PC-9 (cell line): ENCODE measurements at regions not wholly inside any gene's neighbourhood (a gene's known extent, or its start where the extent isn't known, plus 50 kb on each side); places are given as distances from the start of the nearest gene placed in this dataset.

Source experiments
- BruUV-seq: library from RNA; stranded (reverse); fragments of 400-500 nt; replicated peaks from 2 replicates; lab custom pipeline; 2021; lab: Mats Ljungman, UMichigan
- CTCF ChIA-PET: fragments of 300-600 bp; sonication (Branson Sonifier 250); formaldehyde crosslinking; loops from one replicate; lab custom pipeline; 2022; ENCODE audit warnings: antibody characterized with exemption; lab: Charles Lee
- POLR2A ChIA-PET: fragments of 300-600 bp; sonication (Branson Sonifier 250); formaldehyde crosslinking; loops from one replicate; lab custom pipeline; 2022; ENCODE audit warnings: antibody characterized with exemption; ENCODE audit not compliant: unreplicated experiment; lab: Charles Lee
- DNase-seq, 2 experiments: peaks; one replicate each; pipeline versions ENCODE4 v3.0.0 to v3.0.0-alpha.2; 2015 to 2022; ENCODE audit warnings: mixed read lengths in 1 of 2
- H2AFZ ChIP-seq: fragments of 200-600 bp; sonication (generic); 2 replicates; pipeline ENCODE4 v1.8.1; 2017; ENCODE audit warnings: antibody characterized with exemption
- H3F3A ChIP-seq: fragments of 200-600 bp; sonication (generic); 2 replicates; pipeline ENCODE4 v1.8.1; 2017; ENCODE audit warnings: antibody characterized with exemption, mild to moderate bottlenecking, low read depth; ENCODE audit not compliant: insufficient read depth
- H3K27ac ChIP-seq: fragments of 200-600 bp; sonication (generic); 2 replicates; pipeline ENCODE4 v1.6.1; 2016; ENCODE audit warnings: mixed run types
- H3K27me3 ChIP-seq: fragments of 200-600 bp; sonication (generic); 2 replicates; pipeline ENCODE4 v1.6.1; 2016; ENCODE audit warnings: low read depth, mixed run types; ENCODE audit not compliant: insufficient read depth
- H3K36me3 ChIP-seq: fragments of 200-600 bp; sonication (generic); 2 replicates; pipeline ENCODE4 v1.6.1; 2016; ENCODE audit warnings: low read depth, mixed run types
- H3K4me1 ChIP-seq: fragments of 200-600 bp; sonication (generic); replicated peaks from 2 replicates; pipeline ENCODE4 v1.6.1; 2016; ENCODE audit warnings: mixed run types; ENCODE audit not compliant: insufficient read depth
- H3K4me2 ChIP-seq: fragments of 200-600 bp; sonication (generic); 2 replicates; pipeline ENCODE4 v1.6.1; 2017; ENCODE audit warnings: mixed run types
- H3K4me3 ChIP-seq: fragments of 200-600 bp; sonication (generic); 2 replicates; pipeline ENCODE4 v1.6.1; 2016; ENCODE audit warnings: mixed run types
- H3K79me2 ChIP-seq: fragments of 200-600 bp; sonication (generic); 2 replicates; pipeline ENCODE4 v1.6.1; 2017; ENCODE audit warnings: low read depth, mixed run types
- H3K9me2 ChIP-seq: fragments of 200-600 bp; sonication (generic); 2 replicates; pipeline ENCODE4 v1.8.1; 2017; ENCODE audit warnings: mild to moderate bottlenecking; ENCODE audit not compliant: insufficient read depth
- H3K9me3 ChIP-seq: fragments of 200-600 bp; sonication (generic); 2 replicates; pipeline ENCODE4 v1.8.1; 2016; ENCODE audit warnings: low read depth; ENCODE audit not compliant: insufficient read depth
- H4K20me1 ChIP-seq: fragments of 200-600 bp; sonication (generic); 2 replicates; pipeline ENCODE4 v1.8.1; 2017; ENCODE audit not compliant: insufficient read depth
- EZH2 ChIP-seq: fragments of 200-600 bp; sonication (generic); IDR thresholded peaks from 2 replicates; pipeline ENCODE4 v1.8.0; 2017; ENCODE audit warnings: antibody characterized with exemption, low read depth
- intact Hi-C: fragments of 100-400 bp; cut with micrococcal nuclease; formaldehyde crosslinking; loops from one replicate; pipeline ENCODE4 v1.10.0; 2022; ENCODE audit not compliant: unreplicated experiment
- TF ChIP-seq, protein P1 (sequence below): fragments of 200-600 bp; sonication (generic); conservative IDR thresholded peaks from 2 replicates; pipeline ENCODE4 v1.6.1; 2017; ENCODE audit warnings: mixed run types, antibody characterized with exemption, mild to moderate bottlenecking, moderate library complexity

DNA sequence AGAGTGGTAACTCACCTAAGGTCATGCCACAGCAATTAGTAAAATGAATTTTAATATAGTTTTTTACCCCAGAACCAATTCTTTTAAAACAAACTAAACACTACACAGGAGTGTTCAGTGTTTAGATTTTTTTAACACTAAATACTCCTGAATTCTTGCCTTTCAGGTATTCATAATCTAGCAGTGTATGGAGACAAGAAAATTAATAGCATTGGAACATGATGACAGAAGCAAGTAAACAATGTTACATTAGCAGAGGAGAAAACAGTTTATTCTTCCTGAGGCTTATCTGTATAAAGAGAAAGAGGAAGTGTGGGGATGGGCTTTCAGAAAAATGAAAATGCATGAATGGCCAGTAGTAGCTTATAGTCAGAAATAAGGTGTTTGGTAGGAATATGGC lies 222.1 kb upstream of the FAT3 start:
- CTCF ChIA-PET: no interaction called here
- H4K20me1 ChIP-seq: no peaks in the 10 kb centered on the region
- intact Hi-C loops: no loop called here
- H3F3A ChIP-seq: no peaks in the 10 kb centered on the region
- H3K27ac ChIP-seq: no peak overlapping the region
- H3K36me3 ChIP-seq: no peaks in the 10 kb centered on the region
- no peaks in the 10 kb centered on the region for H3K9me2 ChIP-seq
- no peak overlapping the region for H2AFZ ChIP-seq
- BruUV-seq: no TSS peak
- no peaks in the 10 kb centered on the region for H3K79me2 ChIP-seq
- TF ChIP-seq, protein P1, sequence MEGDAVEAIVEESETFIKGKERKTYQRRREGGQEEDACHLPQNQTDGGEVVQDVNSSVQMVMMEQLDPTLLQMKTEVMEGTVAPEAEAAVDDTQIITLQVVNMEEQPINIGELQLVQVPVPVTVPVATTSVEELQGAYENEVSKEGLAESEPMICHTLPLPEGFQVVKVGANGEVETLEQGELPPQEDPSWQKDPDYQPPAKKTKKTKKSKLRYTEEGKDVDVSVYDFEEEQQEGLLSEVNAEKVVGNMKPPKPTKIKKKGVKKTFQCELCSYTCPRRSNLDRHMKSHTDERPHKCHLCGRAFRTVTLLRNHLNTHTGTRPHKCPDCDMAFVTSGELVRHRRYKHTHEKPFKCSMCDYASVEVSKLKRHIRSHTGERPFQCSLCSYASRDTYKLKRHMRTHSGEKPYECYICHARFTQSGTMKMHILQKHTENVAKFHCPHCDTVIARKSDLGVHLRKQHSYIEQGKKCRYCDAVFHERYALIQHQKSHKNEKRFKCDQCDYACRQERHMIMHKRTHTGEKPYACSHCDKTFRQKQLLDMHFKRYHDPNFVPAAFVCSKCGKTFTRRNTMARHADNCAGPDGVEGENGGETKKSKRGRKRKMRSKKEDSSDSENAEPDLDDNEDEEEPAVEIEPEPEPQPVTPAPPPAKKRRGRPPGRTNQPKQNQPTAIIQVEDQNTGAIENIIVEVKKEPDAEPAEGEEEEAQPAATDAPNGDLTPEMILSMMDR: no peak
- H3K4me1 ChIP-seq: no peaks in the 10 kb centered on the region
- POLR2A ChIA-PET: no interaction called here
- H3K27me3 ChIP-seq: no peaks in the 10 kb centered on the region
- H3K9me3 ChIP-seq: no peaks in the 10 kb centered on the region
- H3K4me2 ChIP-seq: no peak overlapping the region
- DNase-seq: no peak
- no peak overlapping the region for H3K4me3 ChIP-seq

DNA sequence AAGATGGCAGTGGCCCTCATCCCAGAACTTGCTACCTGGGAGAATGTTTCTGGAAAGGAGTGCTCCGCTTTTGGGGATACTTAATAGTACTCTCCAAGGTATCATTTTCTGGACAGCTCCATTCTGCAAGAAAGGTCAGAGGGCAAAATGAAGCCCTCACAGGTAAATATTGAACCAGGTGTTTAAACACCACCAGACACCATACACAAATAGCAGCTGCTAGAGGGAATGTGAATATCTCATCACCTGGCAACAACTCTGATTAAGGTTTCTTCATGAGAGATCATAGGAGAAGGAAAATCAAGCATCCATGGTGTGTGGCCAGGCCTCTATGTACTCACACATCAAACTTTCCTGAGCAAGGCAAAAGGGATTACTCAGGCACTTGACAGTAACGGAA lies 226.1 kb upstream of the FAT3 start:
- no TSS peak for BruUV-seq
- no peak overlapping the region for H3K4me2 ChIP-seq
- no peaks in the 10 kb centered on the region for H3K79me2 ChIP-seq
- no peaks in the 10 kb centered on the region for H3K9me3 ChIP-seq
- no peak overlapping the region for H3K27ac ChIP-seq
- POLR2A ChIA-PET: no interaction called here
- TF ChIP-seq, protein P1: no peak
- TF ChIP-seq EZH2: no peak
- no peak for DNase-seq
- no peaks in the 10 kb centered on the region for H3K9me2 ChIP-seq
- H3F3A ChIP-seq: no peaks in the 10 kb centered on the region
- no peaks in the 10 kb centered on the region for H4K20me1 ChIP-seq
- H3K4me3 ChIP-seq: no peak overlapping the region
- H3K27me3 ChIP-seq: no peaks in the 10 kb centered on the region
- intact Hi-C loops: no loop called here
- CTCF ChIA-PET: no interaction called here
- no peaks in the 10 kb centered on the region for H3K4me1 ChIP-seq
- H2AFZ ChIP-seq: no peak overlapping the region
- no peaks in the 10 kb centered on the region for H3K36me3 ChIP-seq

DNA sequence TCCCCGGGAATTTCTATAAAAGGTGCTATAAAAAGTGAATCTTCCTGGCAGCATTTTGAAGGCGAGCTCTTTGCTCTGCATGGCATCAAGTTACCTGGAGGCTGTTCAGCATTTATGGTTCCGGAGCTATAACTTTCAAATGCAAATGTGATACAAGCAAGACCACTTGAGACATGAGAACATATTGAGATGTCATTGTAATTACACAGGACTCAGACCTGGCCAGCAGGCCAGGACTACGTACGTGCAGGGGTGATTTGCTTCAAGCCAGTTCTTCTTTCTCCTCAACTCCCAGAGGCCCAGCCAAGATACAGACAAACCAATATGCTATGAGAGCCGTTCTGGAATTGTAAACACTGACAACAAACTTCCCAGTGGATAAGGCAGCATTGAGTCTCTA lies 227.4 kb upstream of the FAT3 start:
- TF ChIP-seq EZH2: no peak
- TF ChIP-seq, protein P1: no peak
- no peaks in the 10 kb centered on the region for H3K9me3 ChIP-seq
- H3K79me2 ChIP-seq: no peaks in the 10 kb centered on the region
- H3K27me3 ChIP-seq: no peaks in the 10 kb centered on the region
- DNase-seq: no peak
- no peaks in the 10 kb centered on the region for H3K4me1 ChIP-seq
- H4K20me1 ChIP-seq: no peaks in the 10 kb centered on the region
- H3K36me3 ChIP-seq: no peaks in the 10 kb centered on the region
- H3F3A ChIP-seq: no peaks in the 10 kb centered on the region
- H3K27ac ChIP-seq: no peak overlapping the region
- no TSS peak for BruUV-seq
- H3K4me2 ChIP-seq: no peak overlapping the region
- no peak overlapping the region for H3K4me3 ChIP-seq
- H3K9me2 ChIP-seq: no peaks in the 10 kb centered on the region
- ChIA-PET CTCF (no interaction called here), POLR2A (no interaction called here)
- no peak overlapping the region for H2AFZ ChIP-seq
- intact Hi-C loops: no loop called here
